GM21576 (cell line): ENCODE measurements at regions not wholly inside any gene's neighbourhood (a gene's known extent, or its start where the extent isn't known, plus 50 kb on each side); places are given as distances from the start of the nearest gene placed in this dataset.

Source experiments
- ATAC-seq: cut with Tn5 transposase; IDR thresholded peaks from one replicate; pipeline ENCODE4 v1.9.1; 2021; ENCODE audit warnings: mild to moderate bottlenecking, moderate library complexity; ENCODE audit not compliant: unreplicated experiment

- no peak for ATAC-seq
Measured at GRCh38 chr5:124399426-124399961, 346.9 kb downstream of the ZNF608 start.

GRCh38 chr5:124398460-124398859 lies 348.0 kb downstream of the ZNF608 start:
- no peak for ATAC-seq

GRCh38 chr5:124397317-124397716 lies 349.1 kb downstream of the ZNF608 start:
- ATAC-seq = no peak

GRCh38 chr5:124395926-124396325 lies 350.5 kb downstream of the ZNF608 start:
- ATAC-seq = no peak

GRCh38 chr5:124395287-124395686 lies 351.2 kb downstream of the ZNF608 start:
- no peak for ATAC-seq

GRCh38 chr5:124394700-124395245 lies 351.7 kb downstream of the ZNF608 start:
- no peak for ATAC-seq

GRCh38 chr5:124393584-124394379 lies 352.7 kb downstream of the ZNF608 start:
- ATAC-seq = no peak

- no peak for ATAC-seq
Measured at GRCh38 chr5:124383693-124384092, 362.7 kb downstream of the ZNF608 start.

- no peak for ATAC-seq
Measured at GRCh38 chr5:124377386-124377785, 369.1 kb downstream of the ZNF608 start.

GRCh38 chr5:124373883-124374282 lies 372.6 kb downstream of the ZNF608 start:
- peak; percentile 61 for ATAC-seq

- no peak for ATAC-seq
Measured at GRCh38 chr5:124372457-124372856, 374.0 kb downstream of the ZNF608 start.

GRCh38 chr5:124371111-124371706 lies 375.2 kb downstream of the ZNF608 start:
- ATAC-seq = no peak

GRCh38 chr5:124370601-124371000 lies 375.8 kb downstream of the ZNF608 start:
- no peak for ATAC-seq

GRCh38 chr5:124365361-124365801 lies 381.1 kb downstream of the ZNF608 start:
- ATAC-seq = no peak

- no peak for ATAC-seq
Measured at GRCh38 chr5:124355928-124356327, 390.5 kb downstream of the ZNF608 start.

GRCh38 chr5:124353016-124353415 lies 393.4 kb downstream of the ZNF608 start:
- no peak for ATAC-seq

GRCh38 chr5:124352312-124352711 lies 394.1 kb downstream of the ZNF608 start:
- ATAC-seq = no peak

- no peak for ATAC-seq
Measured at GRCh38 chr5:124349931-124350330, 396.5 kb downstream of the ZNF608 start.

GRCh38 chr5:124343451-124343867 lies 403.0 kb downstream of the ZNF608 start:
- ATAC-seq = no peak

GRCh38 chr5:124342986-124343385 lies 403.5 kb downstream of the ZNF608 start:
- ATAC-seq = no peak

GRCh38 chr5:124342584-124342983 lies 403.9 kb downstream of the ZNF608 start:
- no peak for ATAC-seq

GRCh38 chr5:124342027-124342471 lies 404.4 kb downstream of the ZNF608 start:
- ATAC-seq = no peak
